Right lobe of liver (tissue), 4 donors: ENCODE measurements at regions not wholly inside any gene's neighbourhood (a gene's known extent, or its start where the extent isn't known, plus 50 kb on each side); places are given as distances from the start of the nearest gene placed in this dataset.

ENCODE experiments used
- CTCF ChIP-seq, 4 donors: fragments of 200-600 bp in 3 of 4; fragments of 450-650 bp in 1 of 4; IDR thresholded peaks; one replicate each; pipeline versions ENCODE4 v1.5.1 to v1.8.0; 2016 to 2022; ENCODE audit warnings: antibody characterized with exemption in 4 of 4, mild to moderate bottlenecking in 2 of 4
- POLR2A ChIP-seq: fragments of 450-650 bp; IDR thresholded peaks from one replicate; pipeline ENCODE4 v1.6.1; 2017; ENCODE audit warnings: antibody characterized with exemption, mild to moderate bottlenecking
- donor health status: DM: no; HTN: no; CAD: no.
- donor health status: DM: no; HTN: no; CAD: no.
- donor health status: DM: no; HTN: yes; CAD: no.

GRCh38 chr6:8736156-8736895 is 301.0 kb upstream of the SLC35B3 start:
- TF ChIP-seq CTCF (IDR thresholded peaks at IDR 0.05) (no peak), POLR2A (no peak)
